ENCODE measurements at regions not wholly inside any gene's neighbourhood (a gene's known extent, or its start where the extent isn't known, plus 50 kb on each side); places are given as distances from the start of the nearest gene placed in this dataset.

GRCh38 chr18:13983506-13983905 is 68.2 kb upstream of the MC2R start:
- TF ChIP-seq FOSL2 (IDR thresholded peaks at IDR 0.05; ENCODE audit: borderline replicate concordance, low read depth) (no peak), GATA2 (CRISPR knock-in tag; IDR thresholded peaks at IDR 0.05) (no peak), ZBTB33 (IDR thresholded peaks at IDR 0.05; ENCODE audit: borderline replicate concordance, low read depth) (no peak), EZH2phosphoT487 (IDR thresholded peaks at IDR 0.05; ENCODE audit: borderline replicate concordance, low read depth) (no peak), TAF1 (IDR thresholded peaks at IDR 0.05; ENCODE audit: borderline replicate concordance, low read depth, low read length) (no peak), FOXJ3 (CRISPR knock-in tag; IDR thresholded peaks at IDR 0.05) (no peak), TEAD4 (IDR thresholded peaks at IDR 0.05; ENCODE audit: borderline replicate concordance, insufficient read depth) (no peak)
- TF ChIP-seq, protein P1, sequence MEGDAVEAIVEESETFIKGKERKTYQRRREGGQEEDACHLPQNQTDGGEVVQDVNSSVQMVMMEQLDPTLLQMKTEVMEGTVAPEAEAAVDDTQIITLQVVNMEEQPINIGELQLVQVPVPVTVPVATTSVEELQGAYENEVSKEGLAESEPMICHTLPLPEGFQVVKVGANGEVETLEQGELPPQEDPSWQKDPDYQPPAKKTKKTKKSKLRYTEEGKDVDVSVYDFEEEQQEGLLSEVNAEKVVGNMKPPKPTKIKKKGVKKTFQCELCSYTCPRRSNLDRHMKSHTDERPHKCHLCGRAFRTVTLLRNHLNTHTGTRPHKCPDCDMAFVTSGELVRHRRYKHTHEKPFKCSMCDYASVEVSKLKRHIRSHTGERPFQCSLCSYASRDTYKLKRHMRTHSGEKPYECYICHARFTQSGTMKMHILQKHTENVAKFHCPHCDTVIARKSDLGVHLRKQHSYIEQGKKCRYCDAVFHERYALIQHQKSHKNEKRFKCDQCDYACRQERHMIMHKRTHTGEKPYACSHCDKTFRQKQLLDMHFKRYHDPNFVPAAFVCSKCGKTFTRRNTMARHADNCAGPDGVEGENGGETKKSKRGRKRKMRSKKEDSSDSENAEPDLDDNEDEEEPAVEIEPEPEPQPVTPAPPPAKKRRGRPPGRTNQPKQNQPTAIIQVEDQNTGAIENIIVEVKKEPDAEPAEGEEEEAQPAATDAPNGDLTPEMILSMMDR (IDR thresholded peaks at IDR 0.05): no peak

Data from SK-N-SH (cell line).